ENCODE measurements at regions not wholly inside any gene's neighbourhood (a gene's known extent, or its start where the extent isn't known, plus 50 kb on each side); places are given as distances from the start of the nearest gene placed in this dataset.

DNA sequence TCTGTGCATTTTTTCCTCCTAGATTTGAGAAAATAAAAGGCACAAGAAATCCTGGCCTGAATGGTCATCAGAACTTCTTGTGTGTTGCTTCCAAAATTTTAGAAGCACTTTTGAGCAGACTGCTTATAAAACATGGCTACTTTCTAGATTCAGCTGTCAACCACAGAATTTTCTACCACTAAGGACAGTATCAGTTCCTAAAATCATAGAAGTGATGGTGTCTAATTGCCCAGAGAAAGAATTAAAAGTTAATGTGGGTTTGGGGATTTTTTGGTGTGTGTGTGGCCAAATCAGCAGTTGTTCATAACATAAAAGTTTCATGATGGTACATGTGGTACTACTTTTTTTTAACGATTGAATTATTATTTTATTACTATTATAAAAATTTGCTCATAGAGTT is 171.4 kb upstream of the SNX7 start:
- no peak for DNase-seq (ENCODE audit: low spot score)
- intact Hi-C loops (cut with DNase I): no loop called here

DNA sequence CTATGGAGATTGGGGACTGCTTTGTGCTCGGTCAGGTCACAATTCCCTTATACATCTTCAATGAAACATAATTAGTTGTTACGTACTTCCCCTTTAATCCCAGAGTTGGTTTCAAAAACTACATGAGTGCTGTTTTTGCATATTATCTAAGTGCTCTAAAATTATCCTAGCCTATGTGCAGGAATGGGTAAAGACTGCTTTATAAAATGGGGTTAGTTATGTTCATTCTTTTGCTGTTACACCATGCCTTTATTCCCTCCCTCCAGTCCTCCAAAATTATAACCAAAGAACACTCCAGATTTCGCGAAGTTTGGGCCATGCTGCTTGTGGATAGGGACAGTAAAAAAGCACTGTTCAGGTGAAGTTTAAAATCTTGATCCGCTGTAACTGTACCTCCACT is 173.9 kb upstream of the SNX7 start:
- intact Hi-C loops (cut with DNase I): no loop called here
- DNase-seq (ENCODE audit: low spot score): no peak

DNA sequence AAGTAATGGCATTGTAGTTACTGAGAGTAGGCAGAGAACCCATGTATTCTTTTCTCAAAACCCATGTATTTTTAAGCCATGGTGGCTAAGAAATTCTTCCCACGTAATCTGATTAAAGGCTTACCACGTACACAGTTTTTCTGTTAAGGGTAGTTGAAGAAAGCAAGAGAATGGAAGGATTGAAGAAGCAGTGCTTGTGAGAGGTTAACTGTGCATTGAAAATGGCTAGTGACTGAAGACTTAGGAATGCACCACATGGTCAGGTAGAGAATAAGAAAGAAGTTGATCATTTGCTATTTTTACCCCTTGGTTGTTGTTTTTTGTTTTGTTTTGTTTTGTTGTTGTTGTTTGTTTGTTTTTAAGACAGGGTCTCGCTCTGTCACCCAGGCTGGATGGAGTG is 178.9 kb upstream of the SNX7 start:
- intact Hi-C loops (cut with DNase I): no loop called here
- no peak for DNase-seq (ENCODE audit: low spot score)

DNA sequence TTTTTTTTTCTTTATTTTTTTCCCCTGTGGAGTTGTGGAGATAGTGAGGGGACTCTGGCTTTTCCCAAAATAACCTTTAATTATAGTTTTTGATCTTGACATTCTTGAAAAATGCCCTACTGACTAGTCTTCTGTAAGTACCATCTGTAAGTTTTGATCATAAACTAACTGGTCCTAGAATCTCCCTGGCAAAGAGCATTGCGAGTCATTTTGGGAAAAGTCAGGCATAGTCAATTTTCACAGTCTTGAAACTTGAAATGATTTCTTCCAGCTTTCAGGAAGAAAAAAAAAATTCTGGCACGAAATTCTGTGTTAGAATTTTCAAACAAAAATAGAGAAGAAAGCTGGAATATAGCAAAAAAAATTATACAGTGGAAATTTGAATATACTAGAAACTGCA is 181.2 kb upstream of the SNX7 start:
- intact Hi-C loops (cut with DNase I): no loop called here
- no peak for DNase-seq (ENCODE audit: low spot score)

DNA sequence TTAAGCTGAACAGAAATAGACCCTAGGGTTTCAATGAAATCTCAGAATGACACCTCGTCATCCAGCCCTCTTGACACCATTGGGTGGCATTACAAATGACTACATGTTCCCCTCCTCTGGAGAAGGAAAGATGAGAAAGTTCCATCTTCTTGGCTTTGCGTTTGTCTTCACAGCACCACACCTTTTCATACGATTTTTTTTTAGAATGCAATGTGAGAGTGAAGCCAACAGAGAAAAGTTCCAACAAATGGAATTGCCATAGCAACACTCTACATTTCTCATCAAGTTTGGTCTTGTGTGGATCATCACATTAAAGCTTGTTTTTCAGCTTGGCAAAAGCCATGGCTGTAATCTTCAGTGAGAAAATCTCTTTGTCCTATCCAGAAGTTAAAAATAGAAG is 183.4 kb upstream of the SNX7 start:
- no peak for DNase-seq (ENCODE audit: low spot score)
- intact Hi-C loops (cut with DNase I): no loop called here

- DNase-seq (ENCODE audit: low spot score): no peak
- intact Hi-C loops (cut with DNase I): no loop called here
Observed at GRCh38 chr1:98472878-98473277, 188.6 kb upstream of the SNX7 start.

DNA sequence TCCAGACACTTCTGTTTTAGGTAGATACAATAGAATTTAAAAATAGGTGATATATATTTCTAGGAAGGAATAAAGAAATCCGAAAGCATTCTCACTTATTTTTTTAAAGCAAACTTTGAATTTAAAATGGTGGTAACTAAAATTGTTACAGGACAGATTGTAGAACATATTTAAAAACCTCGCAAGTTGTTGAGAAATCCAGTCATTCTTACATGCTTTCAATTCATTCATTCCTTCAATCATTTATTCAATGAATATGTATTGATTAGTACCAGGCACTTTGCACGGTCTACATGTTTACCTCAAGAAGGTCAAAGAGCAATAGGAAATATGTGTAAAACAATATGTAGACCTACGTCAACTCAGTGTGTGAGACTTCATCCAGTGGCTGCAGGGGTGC is 189.9 kb upstream of the SNX7 start:
- intact Hi-C loops (cut with DNase I): no loop called here
- DNase-seq (ENCODE audit: low spot score): no peak

DNA sequence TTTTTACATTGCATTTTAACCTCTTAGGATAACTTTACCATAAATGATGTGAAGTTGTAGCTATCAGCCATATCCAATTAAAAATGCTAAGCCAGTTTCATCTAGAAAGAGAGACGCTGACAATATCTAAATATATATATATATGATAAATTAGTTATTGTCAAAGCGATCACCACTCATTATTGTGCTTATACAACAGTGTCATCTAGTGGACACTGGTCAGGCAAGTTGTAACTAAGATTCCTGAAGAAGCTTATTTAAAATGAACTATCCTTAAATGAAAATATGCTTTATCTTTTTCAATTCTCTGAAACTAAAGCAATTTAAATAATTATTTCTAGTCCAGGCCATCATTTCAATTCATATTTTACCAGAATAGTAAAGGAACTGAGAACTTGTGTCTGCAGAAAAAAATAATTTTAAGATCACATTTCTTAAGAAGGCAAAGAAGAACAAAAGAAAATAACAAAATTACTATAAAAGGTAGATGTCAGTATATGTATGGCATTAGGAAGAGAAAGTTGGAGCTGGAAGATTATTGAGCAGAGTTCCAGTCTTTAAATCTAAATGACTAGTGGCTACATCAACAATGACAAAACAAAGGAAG is 193.3 kb upstream of the SNX7 start:
- intact Hi-C loops (cut with DNase I): no loop called here

DNA sequence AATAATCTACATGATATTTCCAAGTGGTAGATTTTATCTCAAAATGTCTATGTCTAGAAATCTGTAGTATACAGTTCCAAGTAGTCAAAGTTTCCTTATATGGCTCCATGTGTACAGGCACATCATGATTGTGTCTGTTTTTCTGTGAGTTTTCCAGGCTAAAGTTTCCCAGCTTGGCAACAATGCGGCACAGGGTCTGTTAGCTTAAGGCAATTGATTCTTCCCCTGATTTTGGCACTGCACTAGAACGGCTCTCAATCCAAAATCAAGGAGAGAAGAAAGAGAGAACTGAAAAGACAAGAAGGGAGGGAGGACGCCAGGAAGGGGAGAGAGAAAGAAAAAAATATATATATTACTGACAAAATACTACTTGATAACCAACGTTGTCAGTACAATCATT is 193.9 kb upstream of the SNX7 start:
- no peak for DNase-seq (ENCODE audit: low spot score)
- intact Hi-C loops (cut with DNase I): no loop called here

More for the DNA sequence above, 193.3 kb upstream of the SNX7 start:
- DNase-seq (ENCODE audit: low spot score): no peak

DNA sequence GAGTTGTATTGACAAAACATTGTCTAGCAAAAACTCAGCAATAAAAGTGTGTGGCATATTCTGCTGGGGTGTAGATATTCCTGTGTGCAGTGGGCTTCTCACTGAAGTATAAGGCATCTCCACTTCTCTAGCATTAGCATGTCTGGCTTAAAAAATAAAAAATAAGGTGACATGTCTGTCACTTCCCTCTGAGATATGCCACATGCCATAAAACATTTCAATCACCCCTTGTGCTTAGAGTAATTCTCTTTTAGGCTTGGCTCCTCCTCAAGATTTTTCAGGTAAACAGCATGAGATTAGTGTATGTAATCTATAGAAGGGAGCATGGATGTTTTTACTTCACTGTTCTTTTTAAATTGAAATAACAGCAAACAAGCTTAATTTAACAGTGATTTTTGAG is 194.4 kb upstream of the SNX7 start:
- intact Hi-C loops (cut with DNase I): no loop called here
- no peak for DNase-seq (ENCODE audit: low spot score)

- intact Hi-C loops (cut with DNase I): no loop called here
- DNase-seq (ENCODE audit: low spot score): no peak
Observed at GRCh38 chr1:98461873-98462385, 199.6 kb upstream of the SNX7 start.

DNA sequence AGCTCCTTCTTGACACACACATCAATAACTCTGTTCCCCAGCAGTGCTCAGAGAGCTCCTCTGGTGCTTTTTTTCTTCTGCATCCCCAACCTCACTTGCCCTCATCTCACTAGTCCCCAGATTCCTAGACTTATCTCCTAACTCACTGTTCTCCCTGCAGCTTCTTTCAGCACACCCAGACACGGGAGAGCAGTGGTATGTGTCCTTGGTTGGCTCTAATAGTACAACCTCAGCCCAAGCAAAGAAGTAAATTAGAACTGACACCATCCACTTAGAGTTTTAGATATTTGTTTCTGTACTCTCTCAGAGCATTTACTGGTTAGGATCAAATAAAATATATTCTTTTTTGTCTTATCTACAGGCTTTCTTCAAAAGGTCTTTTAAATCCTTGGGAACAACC is 201.4 kb upstream of the SNX7 start:
- no peak for DNase-seq (ENCODE audit: low spot score)
- intact Hi-C loops (cut with DNase I): no loop called here

GRCh38 chr1:98459486-98459870 is 202.0 kb upstream of the SNX7 start:
- intact Hi-C loops (cut with DNase I): no loop called here

GRCh38 chr1:98458511-98459485 is 202.7 kb upstream of the SNX7 start:
- no peak for DNase-seq (ENCODE audit: low spot score)
- intact Hi-C loops (cut with DNase I): no loop called here

More at GRCh38 chr1:98459486-98459870, 202.0 kb upstream of the SNX7 start:
- DNase-seq (ENCODE audit: low spot score): no peak

DNA sequence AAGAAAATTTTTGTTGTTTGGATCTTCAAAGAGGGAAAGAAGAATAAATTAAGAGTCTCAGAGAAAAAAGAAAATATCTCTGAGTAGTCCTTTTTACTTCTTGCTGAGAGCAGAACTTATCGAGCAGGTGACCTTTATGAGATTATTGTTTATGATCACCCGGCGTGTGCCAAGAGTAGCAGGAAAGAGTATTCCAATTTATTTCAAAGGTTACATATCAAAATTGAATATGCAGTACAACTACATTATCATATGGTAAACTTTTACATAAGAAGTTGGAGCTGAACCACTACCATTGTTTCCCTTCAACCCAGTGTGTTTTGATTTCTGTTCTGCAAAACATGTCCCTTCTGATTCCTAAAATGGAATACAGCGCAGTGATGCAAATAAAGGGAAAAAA is 204.3 kb upstream of the SNX7 start:
- intact Hi-C loops (cut with DNase I): no loop called here
- DNase-seq (ENCODE audit: low spot score): no peak

DNA sequence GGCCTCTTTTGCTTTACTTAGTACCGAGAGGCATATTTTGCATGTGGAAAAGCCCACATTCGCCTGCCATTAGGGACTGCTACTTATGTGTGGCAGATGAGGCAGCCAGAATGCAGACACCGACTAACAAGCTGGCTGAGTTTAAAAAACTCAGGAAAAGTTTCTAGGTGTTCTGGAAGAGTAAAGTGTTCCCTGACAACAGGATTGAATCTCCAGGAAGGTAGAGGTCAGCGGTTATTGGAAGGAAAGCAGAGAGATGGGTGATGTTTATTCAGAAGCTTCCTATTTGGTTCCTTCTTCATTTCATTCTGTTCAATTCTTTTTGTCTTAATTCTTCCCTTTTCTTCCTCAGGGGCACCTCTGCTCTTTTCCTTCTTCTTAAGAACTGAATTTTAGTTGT is 206.9 kb upstream of the SNX7 start:
- intact Hi-C loops (cut with DNase I): no loop called here
- DNase-seq (ENCODE audit: low spot score): no peak

GRCh38 chr1:98453066-98453465 is 208.5 kb upstream of the SNX7 start:
- intact Hi-C loops (cut with DNase I): no loop called here
- no peak for DNase-seq (ENCODE audit: low spot score)

DNA sequence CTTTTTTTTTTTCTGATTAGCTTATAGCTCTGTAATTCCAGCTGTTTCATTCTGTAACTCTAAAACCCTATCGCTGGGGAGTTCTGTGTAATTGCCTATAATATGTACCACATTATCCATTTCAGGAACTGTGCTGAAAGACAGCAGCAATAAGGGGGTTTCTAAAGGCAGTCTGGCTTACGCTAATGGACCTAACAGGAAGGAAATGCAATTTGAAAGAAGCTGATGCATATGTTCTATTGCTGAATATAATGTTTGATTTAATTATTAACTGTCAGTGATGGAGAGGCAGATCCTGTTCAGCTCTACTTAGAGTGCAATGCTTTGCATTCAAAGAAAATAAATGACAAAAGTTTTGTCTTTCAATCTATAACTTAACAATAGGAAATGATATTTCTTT is 209.4 kb upstream of the SNX7 start:
- no peak for DNase-seq (ENCODE audit: low spot score)
- intact Hi-C loops (cut with DNase I): no loop called here

DNA sequence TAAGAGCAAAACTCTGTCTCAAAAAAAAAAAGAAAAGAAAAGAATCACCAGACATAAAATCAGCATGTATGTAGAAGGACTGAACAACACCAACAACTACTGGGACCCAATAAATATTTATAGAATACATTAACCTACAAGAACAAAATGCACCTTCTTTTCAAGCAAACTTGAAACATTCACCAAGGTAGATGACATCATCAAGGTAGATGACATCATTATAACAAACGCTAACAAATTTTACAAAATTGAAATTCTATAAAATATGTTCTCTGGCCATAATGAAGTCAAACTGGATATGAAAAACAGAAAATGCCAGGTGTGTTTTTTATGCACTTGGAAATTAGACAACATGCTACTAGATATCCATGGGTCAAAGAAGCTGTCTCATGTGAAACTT is 220.2 kb upstream of the SNX7 start:
- intact Hi-C loops (cut with DNase I): no loop called here
- no peak for DNase-seq (ENCODE audit: low spot score)

DNA sequence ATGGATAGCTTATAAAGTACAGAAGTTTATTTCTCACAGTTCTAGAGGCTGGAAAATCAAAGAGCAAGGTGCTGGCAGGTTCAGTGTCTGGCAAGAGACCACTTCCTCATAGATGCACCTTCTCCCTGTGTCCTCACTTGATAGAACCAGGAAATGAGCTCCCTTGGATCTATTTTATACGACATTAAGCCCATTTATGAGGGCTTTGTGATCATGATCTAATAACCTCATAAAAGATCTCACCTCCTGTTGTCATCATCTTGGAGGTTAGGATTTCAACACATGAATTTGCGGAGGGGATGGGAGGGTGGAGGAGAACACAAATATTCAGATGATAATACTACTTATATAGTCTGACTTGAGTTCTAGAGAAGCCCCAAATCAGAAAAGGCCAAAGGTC is 222.1 kb upstream of the SNX7 start:
- intact Hi-C loops (cut with DNase I): no loop called here
- DNase-seq (ENCODE audit: low spot score): no peak

- intact Hi-C loops (cut with DNase I): no loop called here
- DNase-seq (ENCODE audit: low spot score): no peak
Observed at GRCh38 chr1:98437540-98437939, 224.0 kb upstream of the SNX7 start.

Measured in cardiac septum (tissue), 1 donor.